BLaER1 (cell line): ENCODE measurements at regions not wholly inside any gene's neighbourhood (a gene's known extent, or its start where the extent isn't known, plus 50 kb on each side); places are given as distances from the start of the nearest gene placed in this dataset.
"Not testable (repeated sequence)": the region's sequence is repeated elsewhere in the genome, so short reads cannot be mapped to it uniquely, and the experiment has no call there.

Source experiments
- H3K27ac ChIP-seq: shearing (Covaris generic); formaldehyde crosslinking; 2 replicates; pipeline ENCODE4 v1.8.1; 2022
- H3K27me3 ChIP-seq: shearing (Covaris generic); formaldehyde crosslinking; 2 replicates; pipeline ENCODE4 v1.8.1; 2022
- H3K36me3 ChIP-seq: shearing (Covaris generic); formaldehyde crosslinking; 2 replicates; pipeline ENCODE4 v1.8.1; 2022
- H3K4me1 ChIP-seq: shearing (Covaris generic); formaldehyde crosslinking; 2 replicates; pipeline ENCODE4 v1.8.1; 2022
- H3K4me2 ChIP-seq: shearing (Covaris generic); formaldehyde crosslinking; 2 replicates; pipeline ENCODE4 v1.8.1; 2022
- H3K4me3 ChIP-seq: shearing (Covaris generic); formaldehyde crosslinking; 2 replicates; pipeline ENCODE4 v1.8.1; 2022
- H3K9ac ChIP-seq: shearing (Covaris generic); formaldehyde crosslinking; 2 replicates; pipeline ENCODE4 v1.8.1; 2022
- H3K9me3 ChIP-seq: shearing (Covaris generic); formaldehyde crosslinking; 2 replicates; pipeline ENCODE4 v1.8.1; 2022
- H4K20me1 ChIP-seq: shearing (Covaris generic); formaldehyde crosslinking; 2 replicates; pipeline ENCODE4 v1.8.1; 2022
- Cebpa-rat ChIP-seq: shearing (Covaris generic); IDR thresholded peaks from 2 replicates; pipeline ENCODE4 v1.8.1; 2022

DNA sequence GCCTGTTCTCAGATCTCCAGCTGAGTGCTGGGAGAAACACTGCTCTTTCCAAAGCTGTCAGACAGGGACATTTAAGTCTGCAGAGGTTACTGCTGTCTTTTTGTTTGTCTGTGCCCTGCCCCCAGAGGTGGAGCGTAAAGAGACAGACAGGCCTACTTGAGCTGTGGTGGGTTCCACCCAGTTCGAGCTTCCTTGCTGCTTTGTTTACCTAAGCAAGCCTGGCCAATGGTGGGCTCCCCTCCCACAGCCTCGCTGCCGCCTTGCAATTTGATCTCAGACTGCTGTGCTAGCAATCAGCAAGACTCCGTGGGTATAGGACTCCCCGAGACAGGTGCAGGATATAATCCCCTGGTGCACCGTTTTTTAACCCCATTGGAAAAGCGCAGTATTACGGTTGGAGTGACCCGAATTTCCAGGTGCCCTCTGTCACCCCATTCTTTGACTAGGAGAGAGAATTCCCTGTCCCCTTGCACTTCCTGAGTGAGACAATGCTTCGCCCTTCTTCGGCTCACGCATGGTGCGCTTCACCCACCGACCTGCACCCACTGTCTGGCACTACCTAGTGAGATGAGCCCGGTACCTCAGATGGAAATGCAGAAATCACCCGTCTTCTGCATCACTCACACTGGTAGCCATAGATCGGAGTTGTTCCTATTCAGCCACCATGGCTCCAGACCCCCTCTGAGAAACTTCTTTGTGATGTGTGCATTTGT is 650.3 kb upstream of the ALG10B start:
- no peak for TF ChIP-seq Cebpa-rat
- no peaks in the 10 kb centered on the region for H3K4me1 ChIP-seq
- H3K27me3 ChIP-seq = no peaks in the 10 kb centered on the region
- no peak overlapping the region for H3K9ac ChIP-seq
- peaks cover 47% of the 10 kb centered on the region for H3K9me3 ChIP-seq
- no peak overlapping the region for H3K27ac ChIP-seq
- H3K4me2 ChIP-seq = no peak overlapping the region
- H3K36me3 ChIP-seq = no peaks in the 10 kb centered on the region
- H4K20me1 ChIP-seq = no peaks in the 10 kb centered on the region
- H3K4me3 ChIP-seq = no peak overlapping the region

DNA sequence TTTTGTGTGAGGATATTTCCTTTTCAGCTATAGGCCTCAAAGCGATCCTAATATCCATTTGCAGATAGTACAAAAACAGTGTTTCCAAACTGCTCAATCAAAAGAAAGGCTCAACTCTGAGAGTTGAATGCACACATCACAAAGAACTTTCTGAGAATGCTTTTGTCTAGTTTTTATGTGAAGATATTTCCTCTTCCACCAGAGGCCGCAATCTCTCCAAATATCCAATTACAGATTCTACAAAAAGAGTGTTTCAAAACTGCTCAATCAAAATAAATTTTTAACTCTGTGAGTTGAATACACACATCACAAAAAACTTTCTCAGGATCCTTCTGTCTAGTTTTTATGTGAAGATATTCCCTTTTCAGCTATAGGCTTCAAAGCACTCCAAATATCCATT is 648.0 kb upstream of the ALG10B start:
- not testable (repeated sequence) for H3K4me1 ChIP-seq, H4K20me1 ChIP-seq, H3K9ac ChIP-seq, H3K4me2 ChIP-seq, H3K36me3 ChIP-seq, H3K4me3 ChIP-seq, H3K27me3 ChIP-seq, H3K27ac ChIP-seq
- peaks cover 64% of the 10 kb centered on the region for H3K9me3 ChIP-seq

GRCh38 chr12:37672655-37673260 is 643.8 kb upstream of the ALG10B start:
- H4K20me1 ChIP-seq = no peaks in the 10 kb centered on the region
- H3K27ac ChIP-seq = no peak overlapping the region
- no peaks in the 10 kb centered on the region for H3K27me3 ChIP-seq
- H3K9me3 ChIP-seq = peaks cover 68% of the 10 kb centered on the region
- H3K4me3 ChIP-seq = no peak overlapping the region
- no peak overlapping the region for H3K4me2 ChIP-seq
- H3K9ac ChIP-seq = no peak overlapping the region
- no peaks in the 10 kb centered on the region for H3K4me1 ChIP-seq
- no peak for TF ChIP-seq Cebpa-rat
- H3K36me3 ChIP-seq = no peaks in the 10 kb centered on the region

GRCh38 chr12:37720846-37721245 is 595.7 kb upstream of the ALG10B start:
- no peak overlapping the region for H3K4me2 ChIP-seq
- peaks cover 86% of the 10 kb centered on the region for H3K9me3 ChIP-seq
- TF ChIP-seq Cebpa-rat = no peak

GRCh38 chr12:37733856-37734255 is 582.7 kb upstream of the ALG10B start:
- Histone ChIP-seq H3K36me3 (peaks cover 37% of the 10 kb centered on the region), H3K4me3 (peak overlapping the region; percentile 36; the same call in 1 of the 2 replicates), H3K27ac (peak overlapping the region; percentile 74), H3K4me2 (peak overlapping the region; percentile 56), H3K9ac (no peak overlapping the region), H4K20me1 (no peaks in the 10 kb centered on the region), H3K9me3 (peaks cover 84% of the 10 kb centered on the region), H3K27me3 (no peaks in the 10 kb centered on the region), H3K4me1 (peaks cover 21% of the 10 kb centered on the region)
- no peak for TF ChIP-seq Cebpa-rat

More at GRCh38 chr12:37720846-37721245, 595.7 kb upstream of the ALG10B start:
- Histone ChIP-seq H3K27me3 (no peaks in the 10 kb centered on the region), H4K20me1 (no peaks in the 10 kb centered on the region), H3K4me1 (no peaks in the 10 kb centered on the region), H3K9ac (no peak overlapping the region), H3K27ac (no peak overlapping the region), H3K4me3 (no peak overlapping the region), H3K36me3 (no peaks in the 10 kb centered on the region)
